Keratinocyte (primary cell): ENCODE measurements at regions not wholly inside any gene's neighbourhood (a gene's known extent, or its start where the extent isn't known, plus 50 kb on each side); places are given as distances from the start of the nearest gene placed in this dataset.

Experiments used
- DNase-seq: peaks from one replicate; pipeline ENCODE4 v3.0.0-alpha.2; 2011; ENCODE audit warnings: low read depth, missing footprints, low spot score
- FAIRE-seq: peaks from 2 replicates; lab custom pipeline; 2011; peaks lifted over from hg19 to GRCh38; lab: Jason Lieb, UNC
- H2AFZ ChIP-seq: 2 replicates; pipeline ENCODE4 v1.6.0; 2012; ENCODE audit warnings: low read length, control low read depth, inconsistent platforms; ENCODE audit not compliant: control insufficient read depth
- H3K27ac ChIP-seq: 2 replicates; pipeline ENCODE4 v1.5.1; 2011; ENCODE audit warnings: low read length; ENCODE audit not compliant: control insufficient read depth, insufficient read depth
- H3K27me3 ChIP-seq: 3 replicates; pipeline ENCODE4 v1.6.0; 2011; ENCODE audit warnings: low read length; ENCODE audit not compliant: control insufficient read depth, insufficient read depth; ENCODE audit errors: extremely low read depth
- H3K36me3 ChIP-seq, 2 experiments: 2 replicates in 1 of 2; 3 replicates in 1 of 2; pipeline ENCODE4 v1.5.1; 2011; ENCODE audit warnings: low read length in 2 of 2, mild to moderate bottlenecking in 1 of 2; ENCODE audit not compliant: control insufficient read depth in 2 of 2, insufficient read depth in 2 of 2; ENCODE audit errors: extremely low read depth in 1 of 2
- H3K4me1 ChIP-seq: 3 replicates; pipeline ENCODE4 v1.5.1; 2011; ENCODE audit warnings: low read length; ENCODE audit not compliant: control insufficient read depth, insufficient read depth; ENCODE audit errors: extremely low read depth
- H3K4me2 ChIP-seq: 3 replicates; pipeline ENCODE4 v1.6.0; 2011; ENCODE audit warnings: low read depth, low read length; ENCODE audit not compliant: control insufficient read depth, insufficient read depth; ENCODE audit errors: extremely low read depth
- H3K4me3 ChIP-seq, 3 experiments: fragments of 200-600 bp in 1 of 3; sonication (generic) in 1 of 3; 2 replicates in 2 of 3; 3 replicates in 1 of 3; pipeline ENCODE4 v1.5.1; 2011 to 2016; ENCODE audit warnings: low read length in 3 of 3, mild to moderate bottlenecking in 3 of 3, control low read depth in 2 of 3, inconsistent platforms in 1 of 3, low read depth in 1 of 3, mixed read lengths in 1 of 3, mixed run types in 1 of 3, moderate library complexity in 1 of 3; ENCODE audit not compliant: control insufficient read depth in 2 of 3, insufficient read depth in 2 of 3; ENCODE audit errors: extremely low read depth in 1 of 3
- H3K79me2 ChIP-seq: 2 replicates; pipeline ENCODE4 v1.6.0; 2012; ENCODE audit warnings: low read length; ENCODE audit not compliant: control insufficient read depth, insufficient read depth
- H3K9ac ChIP-seq: 3 replicates; pipeline ENCODE4 v1.6.0; 2011; ENCODE audit warnings: low read length; ENCODE audit not compliant: control insufficient read depth, insufficient read depth; ENCODE audit errors: extremely low read depth
- H3K9me1 ChIP-seq: 3 replicates; pipeline ENCODE4 v1.6.0; 2011; ENCODE audit warnings: low read length; ENCODE audit not compliant: control insufficient read depth, insufficient read depth; ENCODE audit errors: extremely low read depth
- H3K9me3 ChIP-seq: 2 replicates; pipeline ENCODE4 v1.5.1; 2012; ENCODE audit warnings: low read depth, low read length; ENCODE audit not compliant: control insufficient read depth
- H4K20me1 ChIP-seq: 3 replicates; pipeline ENCODE4 v1.6.0; 2011; ENCODE audit warnings: low read length; ENCODE audit not compliant: control insufficient read depth, insufficient read depth; ENCODE audit errors: extremely low read depth
- EZH2 ChIP-seq: IDR thresholded peaks from one replicate; pipeline ENCODE4 v1.6.1; 2012; ENCODE audit warnings: inconsistent platforms, mild to moderate bottlenecking, low read length, moderate library complexity
- dilution Hi-C: fragments of 300-500 bp; cut with MboI; formaldehyde crosslinking; loops from one replicate; pipeline ENCODE4 v1.7.0; 2020; ENCODE audit warnings: low sequenced_read_pairs; ENCODE audit not compliant: extremely low pct_ligation_motif_present
- TF ChIP-seq, protein P1 (sequence below), 3 experiments: IDR thresholded peaks in 1 of 3; conservative IDR thresholded peaks in 1 of 3; optimal IDR thresholded peaks in 1 of 3; 2 replicates in 2 of 3; 3 replicates in 1 of 3; pipeline versions ENCODE3 to v1.5.1; 2011; ENCODE audit warnings: low read length in 3 of 3, mild to moderate bottlenecking in 3 of 3, moderate library complexity in 2 of 3, control low read depth in 1 of 3, inconsistent platforms in 1 of 3; ENCODE audit not compliant: insufficient read depth in 2 of 3; ENCODE audit errors: extremely low read depth in 1 of 3

DNA sequence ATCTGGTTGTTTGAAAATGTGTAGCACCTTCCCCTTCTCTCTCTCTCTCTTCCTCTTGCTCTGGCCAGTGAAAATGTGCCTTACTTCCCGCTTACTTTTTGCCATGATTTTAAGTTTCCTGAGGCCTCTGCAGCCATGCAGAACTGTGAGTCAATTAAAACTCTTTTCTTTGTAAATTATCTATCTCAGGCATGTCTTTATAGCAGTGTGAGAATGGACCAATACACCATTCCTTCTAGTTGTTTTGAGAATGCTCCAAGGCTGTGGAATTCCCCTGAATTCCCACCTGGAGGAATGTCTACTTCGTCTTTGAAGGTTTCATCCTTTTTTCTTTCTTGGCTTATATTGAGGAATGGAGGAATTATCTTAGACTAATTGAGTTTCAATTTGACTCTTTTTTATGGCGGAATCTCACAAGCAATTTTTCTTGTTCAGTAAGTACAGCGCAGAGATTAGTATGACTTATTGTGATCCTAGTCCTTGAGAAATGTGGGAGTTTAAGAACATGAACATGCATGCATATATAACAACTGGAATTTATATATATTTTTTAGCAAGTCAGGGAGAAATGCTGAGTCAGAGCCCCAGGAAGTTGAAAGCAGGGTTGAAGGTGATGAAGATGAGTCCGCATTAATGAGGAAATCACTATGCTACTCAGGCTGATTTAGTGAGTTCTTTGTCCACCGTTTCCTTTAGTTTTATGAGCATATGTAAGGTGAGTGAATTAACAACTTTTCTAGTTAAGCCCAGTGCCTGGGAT, 488.1 kb upstream of the ADAMTS16 start:
- TF ChIP-seq, protein P1, sequence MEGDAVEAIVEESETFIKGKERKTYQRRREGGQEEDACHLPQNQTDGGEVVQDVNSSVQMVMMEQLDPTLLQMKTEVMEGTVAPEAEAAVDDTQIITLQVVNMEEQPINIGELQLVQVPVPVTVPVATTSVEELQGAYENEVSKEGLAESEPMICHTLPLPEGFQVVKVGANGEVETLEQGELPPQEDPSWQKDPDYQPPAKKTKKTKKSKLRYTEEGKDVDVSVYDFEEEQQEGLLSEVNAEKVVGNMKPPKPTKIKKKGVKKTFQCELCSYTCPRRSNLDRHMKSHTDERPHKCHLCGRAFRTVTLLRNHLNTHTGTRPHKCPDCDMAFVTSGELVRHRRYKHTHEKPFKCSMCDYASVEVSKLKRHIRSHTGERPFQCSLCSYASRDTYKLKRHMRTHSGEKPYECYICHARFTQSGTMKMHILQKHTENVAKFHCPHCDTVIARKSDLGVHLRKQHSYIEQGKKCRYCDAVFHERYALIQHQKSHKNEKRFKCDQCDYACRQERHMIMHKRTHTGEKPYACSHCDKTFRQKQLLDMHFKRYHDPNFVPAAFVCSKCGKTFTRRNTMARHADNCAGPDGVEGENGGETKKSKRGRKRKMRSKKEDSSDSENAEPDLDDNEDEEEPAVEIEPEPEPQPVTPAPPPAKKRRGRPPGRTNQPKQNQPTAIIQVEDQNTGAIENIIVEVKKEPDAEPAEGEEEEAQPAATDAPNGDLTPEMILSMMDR (optimal IDR thresholded peaks at IDR 0.05 in 1 of 3, IDR thresholded peaks at IDR 0.05 in 1 of 3, conservative IDR thresholded peaks at IDR 0.05 in 1 of 3; ENCODE audit: extremely low read depth in 1 of 3, insufficient read depth in 2 of 3, low read length in 3 of 3) = no peak
- no peak for TF ChIP-seq EZH2
- no peaks in the 10 kb centered on the region for H3K79me2 ChIP-seq
- H3K27ac ChIP-seq = no peak overlapping the region
- no peaks in the 10 kb centered on the region for H3K4me1 ChIP-seq
- FAIRE-seq = no peak
- dilution Hi-C loops = no loop called here
- H3K9me1 ChIP-seq = no peaks in the 10 kb centered on the region
- H3K4me3 ChIP-seq = no peak overlapping the region
- H3K9ac ChIP-seq = no peak overlapping the region
- DNase-seq = no peak
- H2AFZ ChIP-seq = no peak overlapping the region
- H4K20me1 ChIP-seq = no peaks in the 10 kb centered on the region
- H3K27me3 ChIP-seq = no peaks in the 10 kb centered on the region
- H3K4me2 ChIP-seq = no peak overlapping the region
- H3K9me3 ChIP-seq = no peaks in the 10 kb centered on the region
- H3K36me3 ChIP-seq = no peaks in the 10 kb centered on the region

DNA sequence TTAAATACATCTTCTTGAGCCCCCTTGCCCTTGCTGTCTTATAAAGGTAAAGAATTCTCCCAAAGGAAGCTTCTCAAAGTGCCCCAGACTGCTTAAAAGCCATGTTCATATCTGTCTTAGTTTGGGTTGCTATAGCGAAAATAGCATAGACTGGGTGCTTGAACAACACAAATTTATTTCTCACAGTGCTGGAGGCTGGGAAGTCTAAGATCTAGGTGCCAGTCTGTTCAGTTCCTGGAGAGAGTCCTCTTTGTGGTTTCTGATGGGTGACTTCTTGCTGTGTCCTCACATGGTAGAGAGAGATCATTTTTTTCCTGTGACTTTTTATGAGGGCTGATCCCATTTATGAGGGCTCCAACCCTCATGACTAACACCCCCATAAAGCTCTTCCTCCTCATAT, 486.7 kb upstream of the ADAMTS16 start:
- H3K9me3 ChIP-seq = no peaks in the 10 kb centered on the region
- TF ChIP-seq, protein P1 (optimal IDR thresholded peaks at IDR 0.05 in 1 of 3, IDR thresholded peaks at IDR 0.05 in 1 of 3, conservative IDR thresholded peaks at IDR 0.05 in 1 of 3; ENCODE audit: extremely low read depth in 1 of 3, insufficient read depth in 2 of 3, low read length in 3 of 3) = no peak
- no peak for TF ChIP-seq EZH2
- dilution Hi-C loops = no loop called here
- FAIRE-seq (no peak), DNase-seq (no peak)
- H2AFZ ChIP-seq = no peak overlapping the region
- no peak overlapping the region for H3K4me2 ChIP-seq
- no peaks in the 10 kb centered on the region for H4K20me1 ChIP-seq
- H3K9ac ChIP-seq = no peak overlapping the region
- H3K36me3 ChIP-seq = no peaks in the 10 kb centered on the region
- no peaks in the 10 kb centered on the region for H3K4me1 ChIP-seq
- H3K79me2 ChIP-seq = no peaks in the 10 kb centered on the region
- H3K9me1 ChIP-seq = no peaks in the 10 kb centered on the region
- H3K27me3 ChIP-seq = no peaks in the 10 kb centered on the region
- H3K27ac ChIP-seq = no peak overlapping the region
- no peak overlapping the region for H3K4me3 ChIP-seq
